ENCODE measurements at regions not wholly inside any gene's neighbourhood (a gene's known extent, or its start where the extent isn't known, plus 50 kb on each side); places are given as distances from the start of the nearest gene placed in this dataset.

- no peak for TF ChIP-seq CEBPB (IDR thresholded peaks at IDR 0.05)
- TF ChIP-seq HMGXB4 (CRISPR knock-in tag; IDR thresholded peaks at IDR 0.05; ENCODE audit: borderline replicate concordance), result no peak
- no peak for TF ChIP-seq USF2 (IDR thresholded peaks at IDR 0.05)
- TF ChIP-seq ZSCAN20 (CRISPR knock-in tag; IDR thresholded peaks at IDR 0.05), result no peak
- TF ChIP-seq CTCF (IDR thresholded peaks at IDR 0.05), result no peak
- TF ChIP-seq NFE2L2 (conservative IDR thresholded peaks at IDR 0.05; ENCODE audit: low read length), result no peak
- TF ChIP-seq MAZ (IDR thresholded peaks at IDR 0.05; ENCODE audit: borderline replicate concordance, low read depth, low read length), result no peak
These were observed 197.5 kb downstream of the PALM2AKAP2 start for GRCh38 chr9:109977521-109977920.

Measured in A549 (cell line).